ENCODE measurements at regions not wholly inside any gene's neighbourhood (a gene's known extent, or its start where the extent isn't known, plus 50 kb on each side); places are given as distances from the start of the nearest gene placed in this dataset.

DNA sequence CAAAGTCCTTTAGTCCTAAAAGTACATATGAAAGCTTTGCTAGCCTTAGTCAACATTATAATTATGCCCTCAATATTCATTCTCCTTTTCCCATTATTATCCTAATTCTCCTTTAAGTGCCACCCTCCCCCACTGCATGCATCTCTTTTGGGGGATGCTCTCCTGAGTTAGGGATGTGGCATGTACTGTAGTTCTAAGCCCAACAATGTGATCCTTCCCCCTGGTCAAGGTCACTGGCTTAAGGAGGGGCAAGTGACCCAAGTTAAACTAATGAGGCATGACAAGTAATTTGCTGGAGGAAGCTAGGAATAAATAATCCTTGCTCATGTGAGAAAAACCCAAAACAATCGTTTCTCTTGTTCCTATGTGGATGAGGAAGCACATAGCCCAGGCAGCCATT, 343.9 kb upstream of the SUCLG2 start:
- TF ChIP-seq POLR2A (IDR thresholded peaks at IDR 0.05) (no peak), EP300 (IDR thresholded peaks at IDR 0.05) (no peak)
- TF ChIP-seq, protein P1, sequence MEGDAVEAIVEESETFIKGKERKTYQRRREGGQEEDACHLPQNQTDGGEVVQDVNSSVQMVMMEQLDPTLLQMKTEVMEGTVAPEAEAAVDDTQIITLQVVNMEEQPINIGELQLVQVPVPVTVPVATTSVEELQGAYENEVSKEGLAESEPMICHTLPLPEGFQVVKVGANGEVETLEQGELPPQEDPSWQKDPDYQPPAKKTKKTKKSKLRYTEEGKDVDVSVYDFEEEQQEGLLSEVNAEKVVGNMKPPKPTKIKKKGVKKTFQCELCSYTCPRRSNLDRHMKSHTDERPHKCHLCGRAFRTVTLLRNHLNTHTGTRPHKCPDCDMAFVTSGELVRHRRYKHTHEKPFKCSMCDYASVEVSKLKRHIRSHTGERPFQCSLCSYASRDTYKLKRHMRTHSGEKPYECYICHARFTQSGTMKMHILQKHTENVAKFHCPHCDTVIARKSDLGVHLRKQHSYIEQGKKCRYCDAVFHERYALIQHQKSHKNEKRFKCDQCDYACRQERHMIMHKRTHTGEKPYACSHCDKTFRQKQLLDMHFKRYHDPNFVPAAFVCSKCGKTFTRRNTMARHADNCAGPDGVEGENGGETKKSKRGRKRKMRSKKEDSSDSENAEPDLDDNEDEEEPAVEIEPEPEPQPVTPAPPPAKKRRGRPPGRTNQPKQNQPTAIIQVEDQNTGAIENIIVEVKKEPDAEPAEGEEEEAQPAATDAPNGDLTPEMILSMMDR (IDR thresholded peaks at IDR 0.05), result no peak
- WGBS, 2 donors, result 7 to 18% methylated on average over 1 of the region's 1 CpG

DNA sequence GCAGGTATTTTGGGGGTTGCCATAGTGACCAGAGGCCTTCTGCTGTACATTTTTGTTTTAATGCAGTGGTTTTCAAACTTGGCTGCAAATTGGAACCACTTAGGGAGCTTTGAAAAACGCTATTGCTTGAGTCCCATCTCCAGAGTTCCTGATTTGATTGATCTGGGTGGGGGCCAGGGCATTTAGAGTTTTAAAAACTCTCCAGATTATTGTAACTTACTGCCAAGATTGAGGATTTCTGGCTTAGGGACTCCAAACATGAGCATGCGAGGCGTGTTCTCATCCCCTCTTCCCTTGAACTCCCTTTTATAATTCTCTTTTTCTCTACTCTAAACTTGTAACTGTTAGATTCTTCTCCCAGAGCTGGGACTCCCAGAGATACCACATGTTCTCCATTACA, 340.8 kb upstream of the SUCLG2 start:
- no peaks in the 10 kb centered on the region for H3K9me3 ChIP-seq
- no peaks in the 10 kb centered on the region for H3K36me3 ChIP-seq
- TF ChIP-seq EP300 (IDR thresholded peaks at IDR 0.05), result no peak
- TF ChIP-seq, protein P1 (IDR thresholded peaks at IDR 0.05), result no peak
- TF ChIP-seq POLR2A (IDR thresholded peaks at IDR 0.05), result no peak
- H3K27me3 ChIP-seq, result no peaks in the 10 kb centered on the region
- H3K4me3 ChIP-seq, result no peak overlapping the region
- H3K4me1 ChIP-seq, result no peaks in the 10 kb centered on the region
- DNase-seq (ENCODE audit: low spot score in 2 of 2), result no peak
- WGBS, 2 donors, result 42 to 53% methylated on average over 3 of the region's 3 CpGs
- no peak overlapping the region for H3K27ac ChIP-seq

More for the DNA sequence above, 343.9 kb upstream of the SUCLG2 start:
- Histone ChIP-seq H3K36me3 (no peaks in the 10 kb centered on the region), H3K27me3 (peaks cover 0 to 11% of the 10 kb centered on the region in 2 donors), H3K9me3 (no peaks in the 10 kb centered on the region), H3K4me3 (no peak overlapping the region), H3K27ac (no peak overlapping the region), H3K4me1 (no peaks in the 10 kb centered on the region)
- no peak for DNase-seq (ENCODE audit: low spot score in 2 of 2)

DNA sequence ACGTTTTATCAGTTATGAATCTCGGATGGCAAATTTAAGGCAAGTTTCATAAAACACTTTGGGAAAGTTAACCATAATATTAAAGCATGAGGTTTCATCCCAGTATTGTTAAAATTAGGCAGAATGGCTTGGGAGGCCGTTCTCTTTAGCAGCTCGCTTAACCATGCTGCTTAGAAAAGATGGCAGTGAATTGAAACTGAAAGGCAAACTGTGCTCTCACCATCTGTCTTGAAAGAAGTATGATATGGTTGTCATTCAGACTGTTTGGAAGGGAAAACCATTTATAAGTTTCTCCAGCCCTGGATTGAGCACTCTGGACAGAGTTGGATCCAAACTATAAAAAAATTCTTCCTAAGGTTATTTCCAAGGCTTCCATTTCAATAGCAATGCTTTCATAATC, 332.3 kb upstream of the SUCLG2 start:
- no peak overlapping the region for H3K27ac ChIP-seq
- no peak overlapping the region for H3K4me3 ChIP-seq
- H3K4me1 ChIP-seq, result no peaks in the 10 kb centered on the region
- H3K9me3 ChIP-seq, result no peaks in the 10 kb centered on the region
- TF ChIP-seq EP300 (IDR thresholded peaks at IDR 0.05), result no peak
- TF ChIP-seq, protein P1 (IDR thresholded peaks at IDR 0.05), result no peak
- TF ChIP-seq POLR2A (IDR thresholded peaks at IDR 0.05), result no peak
- no peaks in the 10 kb centered on the region for H3K27me3 ChIP-seq
- WGBS, 2 donors, result 79 to 85% methylated on average over 4 of the region's 4 CpGs
- no peaks in the 10 kb centered on the region for H3K36me3 ChIP-seq
- no peak for DNase-seq (ENCODE audit: low spot score in 2 of 2)

DNA sequence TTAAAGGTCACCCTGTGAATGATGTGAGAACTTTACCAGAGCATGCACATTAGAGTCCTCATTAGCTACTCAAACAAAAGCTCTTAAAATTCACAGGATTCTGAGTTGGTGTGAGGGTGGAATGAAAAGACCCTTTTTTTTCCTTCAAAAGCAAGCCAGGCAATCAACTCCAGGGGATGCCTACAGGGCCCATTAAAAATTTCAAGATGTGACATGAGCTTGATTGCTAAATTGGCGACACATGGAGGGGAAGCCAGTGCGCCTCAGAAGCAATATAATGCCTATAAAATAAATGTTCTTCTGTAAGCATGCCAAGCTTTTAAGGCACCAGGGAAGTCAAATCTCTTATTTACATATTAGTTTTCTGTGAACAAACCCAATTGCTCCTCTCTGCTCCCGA, 328.8 kb upstream of the SUCLG2 start:
- Histone ChIP-seq H3K4me1 (no peaks in the 10 kb centered on the region), H3K9me3 (no peaks in the 10 kb centered on the region), H3K27ac (no peak overlapping the region), H3K36me3 (no peaks in the 10 kb centered on the region), H3K27me3 (no peaks in the 10 kb centered on the region), H3K4me3 (no peak overlapping the region)
- DNase-seq (ENCODE audit: low spot score in 2 of 2), result no peak
- 50 to 67% methylated on average over 3 of the region's 3 CpGs for WGBS, 2 donors
- no peak for TF ChIP-seq POLR2A (IDR thresholded peaks at IDR 0.05)
- no peak for TF ChIP-seq EP300 (IDR thresholded peaks at IDR 0.05)
- TF ChIP-seq, protein P1 (IDR thresholded peaks at IDR 0.05), result no peak

DNA sequence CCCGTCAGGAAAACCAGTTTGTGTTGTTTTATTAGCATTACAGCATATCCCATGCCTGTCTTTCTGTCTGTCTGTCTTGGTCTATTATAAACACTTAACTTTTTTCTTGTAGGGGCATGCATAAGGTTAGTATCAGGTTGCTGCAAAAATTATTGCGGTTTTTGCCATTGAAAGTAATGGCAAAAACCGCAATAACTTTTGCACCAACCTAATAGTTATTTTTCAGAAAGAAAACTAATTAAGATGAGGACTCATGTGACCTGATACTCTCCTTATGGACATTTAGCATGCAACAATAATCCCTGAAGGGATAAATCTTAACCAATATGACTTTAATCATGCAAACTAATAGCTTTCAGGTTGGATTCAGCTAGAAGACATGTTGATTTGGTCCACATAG, 326.7 kb upstream of the SUCLG2 start:
- Histone ChIP-seq H3K27ac (no peak overlapping the region), H3K9me3 (no peaks in the 10 kb centered on the region), H3K4me3 (no peak overlapping the region), H3K36me3 (no peaks in the 10 kb centered on the region), H3K27me3 (no peaks in the 10 kb centered on the region), H3K4me1 (no peaks in the 10 kb centered on the region)
- no peak for TF ChIP-seq EP300 (IDR thresholded peaks at IDR 0.05)
- TF ChIP-seq, protein P1 (IDR thresholded peaks at IDR 0.05), result no peak
- TF ChIP-seq POLR2A (IDR thresholded peaks at IDR 0.05), result no peak
- WGBS, 2 donors, result 82 to 85% methylated on average over 3 of the region's 3 CpGs
- DNase-seq (ENCODE audit: low spot score in 2 of 2), result no peak

Measured in tibial nerve (tissue), 4 donors.